G401 (cell line): ENCODE measurements at regions not wholly inside any gene's neighbourhood (a gene's known extent, or its start where the extent isn't known, plus 50 kb on each side); places are given as distances from the start of the nearest gene placed in this dataset.

Source experiments
- DNase-seq: peaks from one replicate; pipeline ENCODE4 v3.0.0-alpha.2; 2015; ENCODE audit warnings: low spot score
- in situ Hi-C: cut with HindIII; loops from 2 replicates; pipeline ENCODE4 v1.10.0; 2016; ENCODE audit warnings: low sequenced_read_pairs, mixed read lengths

DNA sequence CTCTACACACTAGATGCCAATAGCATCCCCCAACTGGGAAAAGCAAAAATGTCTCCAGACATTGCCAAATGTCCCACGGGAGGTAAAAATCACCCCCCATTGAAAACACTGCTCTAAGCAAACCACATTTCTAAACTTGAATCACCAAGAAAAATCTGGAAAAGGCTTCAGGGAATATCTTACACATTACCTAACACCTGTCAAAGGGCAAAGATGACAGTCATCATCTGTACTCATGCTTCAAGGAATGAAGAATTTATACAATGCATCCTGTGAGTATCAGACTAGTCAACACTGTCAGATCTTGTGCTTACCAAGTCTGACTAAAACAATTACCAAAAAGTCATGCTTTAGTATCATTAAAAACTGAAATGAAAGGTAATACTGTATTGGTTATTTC, 161.6 kb upstream of the SOX5 start:
- in situ Hi-C loops = no loop called here
- no peak for DNase-seq

- DNase-seq = no peak
- in situ Hi-C loops = no loop called here
Measured at GRCh38 chr12:24109381-24110039, 160.0 kb upstream of the SOX5 start.

GRCh38 chr12:24102676-24103075, 153.2 kb upstream of the SOX5 start:
- no peak for DNase-seq
- in situ Hi-C loops = no loop called here

DNA sequence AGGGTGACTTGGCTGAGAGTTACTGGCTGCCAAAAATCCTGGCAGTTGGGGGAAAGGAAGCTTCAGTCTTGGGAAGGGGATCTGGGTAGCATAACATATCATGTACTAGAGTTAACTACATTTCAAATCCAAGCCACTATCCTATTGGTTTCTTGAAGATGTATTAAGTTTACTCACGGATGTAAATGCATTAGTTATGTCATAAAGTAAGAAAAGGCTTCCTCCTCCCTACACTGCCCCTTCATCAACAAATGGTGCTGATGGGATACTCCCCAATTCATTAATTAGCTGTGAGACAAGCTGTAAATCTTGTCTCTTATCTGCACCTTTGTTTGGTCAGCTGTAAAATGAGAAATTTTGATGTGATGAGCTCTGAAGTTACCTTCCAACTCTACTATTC, 150.1 kb upstream of the SOX5 start:
- DNase-seq = no peak
- in situ Hi-C loops = no loop called here

- in situ Hi-C loops = no loop called here
Measured at GRCh38 chr12:24095245-24095644, 145.8 kb upstream of the SOX5 start.

DNA sequence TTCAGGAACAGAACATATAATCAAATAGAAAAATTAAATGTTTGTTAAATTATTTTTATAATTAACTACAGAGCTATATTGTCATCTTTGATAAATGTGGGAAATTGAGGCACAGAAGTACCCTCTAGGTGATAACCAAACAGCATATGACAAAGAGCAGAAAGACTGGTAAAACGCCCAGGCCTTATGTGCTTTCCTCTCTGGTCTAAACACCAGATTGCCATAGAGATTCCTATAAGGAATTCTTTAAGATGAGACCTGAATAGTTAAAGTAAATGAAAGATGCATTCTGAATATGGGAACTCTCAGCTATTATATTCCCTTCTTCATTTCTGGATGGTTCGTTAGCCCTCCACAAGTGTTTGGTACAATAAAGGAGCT, 140.0 kb upstream of the SOX5 start:
- in situ Hi-C loops = no loop called here
- no peak for DNase-seq

More at GRCh38 chr12:24095245-24095644, 145.8 kb upstream of the SOX5 start:
- DNase-seq = no peak

GRCh38 chr12:24088751-24089509, 139.5 kb upstream of the SOX5 start:
- in situ Hi-C loops = no loop called here
- no peak for DNase-seq

- no peak for DNase-seq
- in situ Hi-C loops = no loop called here
Measured at GRCh38 chr12:24087294-24087693, 137.8 kb upstream of the SOX5 start.

- in situ Hi-C loops = no loop called here
- no peak for DNase-seq
Measured at GRCh38 chr12:24084800-24085199, 135.3 kb upstream of the SOX5 start.

- in situ Hi-C loops = no loop called here
- DNase-seq = no peak
Measured at GRCh38 chr12:24083838-24084237, 134.4 kb upstream of the SOX5 start.

- no peak for DNase-seq
- in situ Hi-C loops = no loop called here
Measured at GRCh38 chr12:24081606-24082005, 132.1 kb upstream of the SOX5 start.

GRCh38 chr12:24081092-24081529, 131.6 kb upstream of the SOX5 start:
- in situ Hi-C loops = no loop called here
- DNase-seq = no peak

- in situ Hi-C loops = no loop called here
Measured at GRCh38 chr12:24080465-24080864, 131.0 kb upstream of the SOX5 start.

DNA sequence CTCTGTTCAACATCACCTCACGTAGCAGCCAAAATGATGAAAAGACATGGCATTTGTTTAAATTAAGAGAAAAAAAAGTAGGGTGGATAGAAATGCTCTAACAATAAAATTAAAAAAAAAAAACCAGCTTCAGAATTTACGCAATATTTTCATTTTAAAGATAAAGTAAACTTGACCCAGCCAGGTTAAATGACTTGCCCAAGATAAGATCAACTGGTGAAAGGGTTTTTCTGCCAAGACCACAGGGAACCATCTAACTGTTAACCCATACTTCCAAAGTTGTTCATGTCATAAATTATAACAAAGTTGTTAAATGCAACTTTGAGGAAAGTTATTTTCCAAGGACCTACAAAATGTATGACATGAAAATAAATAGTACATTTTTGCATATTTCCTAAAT, 129.6 kb upstream of the SOX5 start:
- in situ Hi-C loops = no loop called here
- DNase-seq = no peak

More at GRCh38 chr12:24080465-24080864, 131.0 kb upstream of the SOX5 start:
- DNase-seq = no peak

DNA sequence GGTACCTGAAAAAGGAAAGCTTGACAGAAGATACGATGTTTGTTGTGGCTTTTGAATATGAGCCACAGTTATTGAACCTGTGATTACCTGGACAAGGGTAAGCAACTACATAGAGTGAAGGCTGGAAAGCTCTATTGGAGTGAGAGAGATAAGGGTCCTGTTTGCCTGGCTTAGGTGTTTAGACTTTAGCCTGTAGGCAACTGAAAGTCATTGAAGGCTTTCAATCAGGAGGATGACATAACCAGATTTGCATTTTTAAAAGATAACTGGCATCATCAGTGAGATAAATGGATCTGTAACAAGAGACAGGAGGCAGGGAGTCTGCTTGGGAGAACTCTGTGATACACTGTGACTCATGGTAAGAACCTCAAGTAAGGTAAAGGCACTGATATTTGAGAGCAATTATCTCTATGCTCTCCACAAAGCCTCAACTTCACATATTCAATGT, 128.9 kb upstream of the SOX5 start:
- in situ Hi-C loops = no loop called here
- DNase-seq = no peak

GRCh38 chr12:24077161-24077560, 127.7 kb upstream of the SOX5 start:
- DNase-seq = no peak
- in situ Hi-C loops = no loop called here

DNA sequence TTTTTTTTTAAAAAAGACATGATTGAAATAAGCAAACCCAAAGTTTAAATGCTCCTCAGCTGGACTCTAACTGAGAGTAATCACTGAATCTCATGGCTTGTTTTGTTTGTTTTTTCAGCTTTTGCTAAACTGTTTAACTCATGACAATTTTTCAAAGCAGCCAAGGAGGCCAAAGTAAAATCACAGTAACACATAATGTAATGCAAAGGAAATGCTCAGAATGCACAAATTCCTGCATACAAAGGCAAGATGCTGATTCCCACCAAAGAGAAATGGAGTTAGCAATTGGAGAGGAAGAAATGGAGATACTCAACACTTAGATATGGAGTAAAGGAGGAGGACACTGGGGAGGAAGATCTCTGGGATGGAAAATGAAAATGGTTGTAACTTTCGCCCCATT, 126.2 kb upstream of the SOX5 start:
- in situ Hi-C loops = no loop called here
- no peak for DNase-seq

- no peak for DNase-seq
- in situ Hi-C loops = no loop called here
Measured at GRCh38 chr12:24073170-24073810, 123.8 kb upstream of the SOX5 start.

DNA sequence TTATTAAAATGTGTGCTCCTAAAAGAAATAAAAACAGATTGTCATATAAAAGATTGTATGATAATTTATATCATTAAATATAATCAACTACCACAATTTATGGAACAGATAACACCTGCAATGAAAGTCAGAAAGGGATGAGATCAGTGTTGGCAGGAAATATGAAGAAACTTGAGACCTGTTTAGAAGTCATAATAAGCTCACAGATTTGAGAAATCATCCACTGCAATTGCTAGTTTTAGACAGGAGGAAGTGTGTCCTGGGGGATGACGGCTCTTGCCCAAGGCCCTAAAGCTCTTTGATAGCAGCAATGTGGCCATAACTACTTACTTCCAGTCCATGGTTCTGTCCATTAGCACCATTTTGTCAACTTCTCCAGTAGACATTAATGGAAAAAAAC, 122.8 kb upstream of the SOX5 start:
- in situ Hi-C loops = no loop called here
- no peak for DNase-seq

GRCh38 chr12:24071842-24072241, 122.4 kb upstream of the SOX5 start:
- DNase-seq = no peak
- in situ Hi-C loops = no loop called here
